ENCODE measurements at regions not wholly inside any gene's neighbourhood (a gene's known extent, or its start where the extent isn't known, plus 50 kb on each side); places are given as distances from the start of the nearest gene placed in this dataset.

DNA sequence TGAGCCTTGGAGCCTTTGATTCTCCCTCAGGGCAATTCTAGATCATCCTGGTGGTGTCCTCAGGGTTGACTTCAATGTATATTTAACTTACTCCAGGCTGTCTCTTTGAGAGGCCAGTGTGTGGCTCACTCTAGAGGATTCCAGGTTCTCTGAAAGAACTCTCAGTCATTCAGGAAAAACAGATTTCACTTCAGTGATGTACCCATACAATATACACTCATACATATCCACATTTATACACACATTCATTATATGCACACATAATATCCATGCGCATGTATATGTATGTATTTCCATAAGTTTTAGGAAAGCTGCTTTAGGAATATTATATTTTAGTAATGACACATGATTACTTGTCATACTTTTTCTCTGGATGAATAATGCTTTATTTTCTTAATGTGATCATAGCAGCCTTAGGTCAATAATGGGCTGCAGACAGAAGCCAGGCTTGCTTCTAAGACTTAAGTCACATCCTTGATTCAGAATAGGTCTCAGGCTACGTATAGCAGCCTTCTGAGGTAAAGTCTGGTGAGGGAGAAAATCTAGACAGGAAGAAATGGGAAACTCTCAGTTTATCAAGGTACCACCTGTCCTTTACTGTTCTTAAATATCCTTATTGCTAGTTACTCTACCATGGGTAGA lies 397.0 kb downstream of the GPAT3 start:
- TF ChIP-seq POLR2A (IDR thresholded peaks at IDR 0.05; ENCODE audit: low read length), result no peak
- TF ChIP-seq GATA1 (IDR thresholded peaks at IDR 0.05; ENCODE audit: low read depth, low read length), result no peak
